ENCODE measurements at regions not wholly inside any gene's neighbourhood (a gene's known extent, or its start where the extent isn't known, plus 50 kb on each side); places are given as distances from the start of the nearest gene placed in this dataset.

DNA sequence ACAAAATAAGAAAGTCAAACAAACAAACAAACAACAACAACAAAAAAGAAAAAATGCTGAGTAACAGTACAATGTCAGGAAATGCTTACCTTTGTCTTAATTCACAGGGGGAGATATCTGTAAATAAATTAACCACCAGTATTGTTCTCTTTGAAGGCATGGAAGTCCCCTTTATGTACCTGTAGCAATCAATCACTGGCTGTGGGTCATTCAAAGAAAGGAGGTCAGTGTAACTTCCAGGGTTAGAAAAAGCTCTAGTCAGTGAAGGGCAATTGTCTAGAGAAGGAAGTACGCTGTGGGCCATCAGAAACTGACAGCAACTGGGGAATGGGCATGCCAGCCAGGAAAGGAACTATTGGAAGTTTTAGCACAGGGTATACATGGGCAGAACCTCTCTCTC is 121.5 kb upstream of the LUZP2 start:
- no peak for TF ChIP-seq CTCF (IDR thresholded peaks at IDR 0.05)
- Histone ChIP-seq H3K9me3 (no peaks in the 10 kb centered on the region), H3K27ac (no peak overlapping the region), H3K36me3 (no peaks in the 10 kb centered on the region), H3K4me1 (no peaks in the 10 kb centered on the region), H3K4me3 (no peak overlapping the region), H3K27me3 (ENCODE audit: low read depth) (no peaks in the 10 kb centered on the region)
- intact Hi-C loops (cut with DNase I) = no loop called here
- ATAC-seq (no peak), DNase-seq (no peak)

GRCh38 chr11:24375931-24376330 is 120.9 kb upstream of the LUZP2 start:
- intact Hi-C loops (cut with DNase I) = no loop called here
- TF ChIP-seq CTCF (IDR thresholded peaks at IDR 0.05) = no peak
- Histone ChIP-seq H3K4me1 (no peaks in the 10 kb centered on the region), H3K36me3 (no peaks in the 10 kb centered on the region), H3K27me3 (ENCODE audit: low read depth) (no peaks in the 10 kb centered on the region), H3K9me3 (no peaks in the 10 kb centered on the region), H3K4me3 (no peak overlapping the region), H3K27ac (no peak overlapping the region)
- ATAC-seq = no peak
- DNase-seq = no peak

DNA sequence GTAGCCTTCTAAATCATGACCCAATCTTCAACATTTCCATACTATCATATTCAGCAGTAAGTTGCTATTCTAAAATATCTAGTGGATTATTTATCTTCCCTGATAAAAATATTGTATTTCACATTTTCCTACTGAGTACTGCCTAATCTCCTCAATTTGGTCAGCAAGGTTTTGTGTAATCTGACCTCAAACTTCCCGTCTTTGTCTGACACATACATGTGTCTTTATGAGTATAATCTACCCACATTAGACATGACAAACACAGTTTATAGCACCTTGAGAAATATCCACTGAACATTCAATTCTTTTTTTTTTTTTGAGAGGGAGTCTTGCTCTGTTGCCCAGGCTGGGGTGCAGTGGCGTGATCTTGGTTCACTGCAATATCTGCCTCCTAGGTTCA is 113.7 kb upstream of the LUZP2 start:
- Histone ChIP-seq H3K4me3 (no peak overlapping the region), H3K27me3 (ENCODE audit: low read depth) (no peaks in the 10 kb centered on the region), H3K27ac (no peak overlapping the region), H3K36me3 (no peaks in the 10 kb centered on the region), H3K9me3 (no peaks in the 10 kb centered on the region), H3K4me1 (no peaks in the 10 kb centered on the region)
- no peak for ATAC-seq
- TF ChIP-seq CTCF (IDR thresholded peaks at IDR 0.05) = no peak
- no peak for DNase-seq
- intact Hi-C loops (cut with DNase I) = no loop called here

DNA sequence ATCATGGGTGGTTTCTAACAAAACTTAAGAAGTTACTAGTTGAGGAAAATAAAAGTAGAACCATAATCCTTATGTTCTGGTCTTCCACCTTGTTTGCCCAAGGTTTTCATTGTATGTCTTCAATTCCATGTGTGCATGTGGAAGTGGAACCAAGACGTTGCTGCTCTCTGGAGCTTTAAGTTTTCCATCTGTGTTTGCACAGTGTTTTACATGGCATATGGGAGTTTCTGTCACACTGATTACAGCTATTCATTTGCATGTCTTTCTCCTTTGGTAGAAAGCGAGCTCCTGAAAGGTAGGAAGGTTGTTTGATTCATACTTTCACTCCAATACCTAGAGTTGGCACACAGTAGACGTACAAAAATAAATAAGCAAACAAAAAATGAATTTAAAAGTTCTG is 112.6 kb upstream of the LUZP2 start:
- intact Hi-C loops (cut with DNase I) = no loop called here
- DNase-seq (no peak), ATAC-seq (no peak)
- Histone ChIP-seq H3K36me3 (no peaks in the 10 kb centered on the region), H3K27ac (no peak overlapping the region), H3K4me3 (no peak overlapping the region), H3K27me3 (ENCODE audit: low read depth) (no peaks in the 10 kb centered on the region), H3K9me3 (no peaks in the 10 kb centered on the region), H3K4me1 (no peaks in the 10 kb centered on the region)
- no peak for TF ChIP-seq CTCF (IDR thresholded peaks at IDR 0.05)

- no peaks in the 10 kb centered on the region for H3K9me3 ChIP-seq
- intact Hi-C loops (cut with DNase I) = no loop called here
- no peak overlapping the region for H3K27ac ChIP-seq
- peak; percentile 62 to 95 for ATAC-seq
- DNase-seq = no peak
- no peak overlapping the region for H3K4me3 ChIP-seq
- peak; percentile 23 for TF ChIP-seq CTCF (IDR thresholded peaks at IDR 0.05)
- H3K27me3 ChIP-seq (ENCODE audit: low read depth) = no peaks in the 10 kb centered on the region
- H3K4me1 ChIP-seq = no peaks in the 10 kb centered on the region
- no peaks in the 10 kb centered on the region for H3K36me3 ChIP-seq
Measured at GRCh38 chr11:24386546-24387397, 110.1 kb upstream of the LUZP2 start.

All from lower lobe of right lung (tissue), 2 donors.